Smooth muscle cell (in vitro differentiated cells): ENCODE measurements at regions not wholly inside any gene's neighbourhood (a gene's known extent, or its start where the extent isn't known, plus 50 kb on each side); places are given as distances from the start of the nearest gene placed in this dataset.

ENCODE experiments used
- DNase-seq: peaks from one replicate; lab custom pipeline; 2025; ENCODE audit not compliant: unreplicated experiment; lab: John Stamatoyannopoulos, UW
- H2AFZ ChIP-seq: fragments of 200-600 bp; sonication (generic); 2 replicates; pipeline ENCODE4 v1.6.0; 2016; ENCODE audit warnings: antibody characterized with exemption, low read depth, mild to moderate bottlenecking
- H3F3A ChIP-seq: fragments of 200-600 bp; sonication (generic); 2 replicates; pipeline ENCODE4 v1.6.0; 2017; ENCODE audit warnings: antibody characterized with exemption, low read depth
- H3K27ac ChIP-seq: fragments of 200-600 bp; sonication (generic); 2 replicates; pipeline ENCODE4 v1.5.1; 2016; ENCODE audit warnings: low read depth, mild to moderate bottlenecking
- H3K27me3 ChIP-seq: fragments of 200-600 bp; sonication (generic); 2 replicates; pipeline ENCODE4 v1.6.1; 2016; ENCODE audit warnings: low read depth, mild to moderate bottlenecking
- H3K36me3 ChIP-seq: fragments of 200-600 bp; sonication (generic); 2 replicates; pipeline ENCODE4 v1.5.1; 2016; ENCODE audit warnings: low read depth
- H3K4me1 ChIP-seq: fragments of 200-600 bp; sonication (generic); 2 replicates; pipeline ENCODE4 v1.5.1; 2016; ENCODE audit warnings: low read depth
- H3K4me2 ChIP-seq: fragments of 200-600 bp; sonication (generic); 2 replicates; pipeline ENCODE4 v1.6.0; 2016; ENCODE audit warnings: mild to moderate bottlenecking
- H3K4me3 ChIP-seq: fragments of 200-600 bp; sonication (generic); 2 replicates; pipeline ENCODE4 v1.5.1; 2016; ENCODE audit warnings: mild to moderate bottlenecking
- H3K79me2 ChIP-seq: fragments of 200-600 bp; sonication (generic); 2 replicates; pipeline ENCODE4 v1.6.0; 2016; ENCODE audit warnings: low read depth, mild to moderate bottlenecking
- H3K9ac ChIP-seq: fragments of 200-600 bp; sonication (generic); 2 replicates; pipeline ENCODE4 v1.6.0; 2016; ENCODE audit warnings: low read depth
- H3K9me3 ChIP-seq: fragments of 200-600 bp; sonication (generic); replicated peaks from 2 replicates; pipeline ENCODE4 v1.5.1; 2016; ENCODE audit warnings: low read depth
- H4K20me1 ChIP-seq: fragments of 200-600 bp; sonication (generic); 2 replicates; pipeline ENCODE4 v1.6.0; 2016; ENCODE audit warnings: low read depth
- CTCF ChIP-seq: fragments of 200-600 bp; sonication (generic); IDR thresholded peaks from 2 replicates; pipeline ENCODE4 v1.5.1; 2017; ENCODE audit warnings: borderline replicate concordance, mild to moderate bottlenecking, antibody characterized with exemption; ENCODE audit not compliant: insufficient read depth, poor library complexity, severe bottlenecking
- WGBS: methylation state at CpG from one replicate; pipeline ENCODE4 v1.1.7; 2016; ENCODE audit warnings: low lambda C conversion rate; 5-methylcytosine and 5-hydroxymethylcytosine counted together

- Histone ChIP-seq H2AFZ (no peak overlapping the region), H3K36me3 (no peaks in the 10 kb centered on the region), H3K9ac (no peak overlapping the region), H3F3A (peaks cover 6% of the 10 kb centered on the region), H4K20me1 (no peaks in the 10 kb centered on the region), H3K9me3 (no peaks in the 10 kb centered on the region), H3K27me3 (no peaks in the 10 kb centered on the region), H3K79me2 (no peaks in the 10 kb centered on the region), H3K27ac (no peak overlapping the region), H3K4me3 (no peak overlapping the region), H3K4me1 (peaks cover 23% of the 10 kb centered on the region), H3K4me2 (no peak overlapping the region)
- TF ChIP-seq CTCF = no peak
- no peak for DNase-seq
- WGBS = 81% methylated on average over 11 of the region's 11 CpGs
These were observed 63.0 kb upstream of the HAAO start for GRCh38 chr2:42855221-42855970.

GRCh38 chr2:42854207-42854818, 61.9 kb upstream of the HAAO start:
- Histone ChIP-seq H2AFZ (no peak overlapping the region), H3K9ac (no peak overlapping the region), H3K27ac (no peak overlapping the region), H3F3A (no peaks in the 10 kb centered on the region), H3K79me2 (no peaks in the 10 kb centered on the region), H3K27me3 (no peaks in the 10 kb centered on the region), H3K4me2 (no peak overlapping the region), H3K4me1 (peaks cover 15% of the 10 kb centered on the region), H3K9me3 (no peaks in the 10 kb centered on the region), H4K20me1 (no peaks in the 10 kb centered on the region), H3K36me3 (no peaks in the 10 kb centered on the region), H3K4me3 (no peak overlapping the region)
- no peak for DNase-seq
- TF ChIP-seq CTCF = no peak
- 79% methylated on average over 16 of the region's 16 CpGs for WGBS

- 87% methylated on average over 12 of the region's 12 CpGs for WGBS
- H3F3A ChIP-seq = no peaks in the 10 kb centered on the region
- no peak for DNase-seq
- no peaks in the 10 kb centered on the region for H3K27me3 ChIP-seq
- H2AFZ ChIP-seq = no peak overlapping the region
- no peaks in the 10 kb centered on the region for H3K9me3 ChIP-seq
- H3K4me1 ChIP-seq = peaks cover 10% of the 10 kb centered on the region
- H3K79me2 ChIP-seq = no peaks in the 10 kb centered on the region
- H3K36me3 ChIP-seq = no peaks in the 10 kb centered on the region
- no peak overlapping the region for H3K9ac ChIP-seq
- no peak overlapping the region for H3K4me2 ChIP-seq
- TF ChIP-seq CTCF = no peak
- H4K20me1 ChIP-seq = no peaks in the 10 kb centered on the region
- H3K27ac ChIP-seq = no peak overlapping the region
- no peak overlapping the region for H3K4me3 ChIP-seq
These were observed 61.3 kb upstream of the HAAO start for GRCh38 chr2:42853549-42854206.
